Effector memory CD4-positive, alpha-beta T cell (primary cell): ENCODE measurements at regions not wholly inside any gene's neighbourhood (a gene's known extent, or its start where the extent isn't known, plus 50 kb on each side); places are given as distances from the start of the nearest gene placed in this dataset.

ENCODE experiments used
- DNase-seq, 3 donors: peaks; one replicate each; pipeline ENCODE4 v3.0.0-alpha.2; 2020
- H3K27ac ChIP-seq: 2 replicates; pipeline ENCODE4 v1.7.0; 2013; ENCODE audit warnings: mild to moderate bottlenecking, low read length, moderate library complexity; ENCODE audit not compliant: insufficient read depth, poor library complexity, severe bottlenecking
- H3K27me3 ChIP-seq: replicated peaks from 2 replicates; pipeline ENCODE4 v1.7.0; 2013; ENCODE audit warnings: mild to moderate bottlenecking, low read length; ENCODE audit not compliant: insufficient read depth, control insufficient read depth, poor library complexity, severe bottlenecking
- H3K36me3 ChIP-seq: 2 replicates; pipeline ENCODE4 v1.7.0; 2013; ENCODE audit warnings: mild to moderate bottlenecking, low read length, moderate library complexity; ENCODE audit not compliant: control insufficient read depth, insufficient read depth
- H3K4me1 ChIP-seq: 2 replicates; pipeline ENCODE4 v1.7.0; 2013; ENCODE audit warnings: low read length, mild to moderate bottlenecking; ENCODE audit not compliant: control insufficient read depth, insufficient read depth, poor library complexity, severe bottlenecking
- H3K4me3 ChIP-seq: 2 replicates; pipeline ENCODE4 v1.7.0; 2013; ENCODE audit warnings: low read length, low read depth, mild to moderate bottlenecking; ENCODE audit not compliant: insufficient read depth, poor library complexity, severe bottlenecking
- H3K9me3 ChIP-seq: 2 replicates; pipeline ENCODE4 v1.7.0; 2013; ENCODE audit warnings: mild to moderate bottlenecking, low read length, moderate library complexity; ENCODE audit not compliant: control insufficient read depth

GRCh38 chr6:91715171-91715805 is 1128.4 kb upstream of the MAP3K7 start:
- DNase-seq: no peak
- H3K4me3 ChIP-seq: no peak overlapping the region
- H3K36me3 ChIP-seq: no peaks in the 10 kb centered on the region
- no peaks in the 10 kb centered on the region for H3K27me3 ChIP-seq
- H3K9me3 ChIP-seq: no peaks in the 10 kb centered on the region
- no peaks in the 10 kb centered on the region for H3K4me1 ChIP-seq
- no peak overlapping the region for H3K27ac ChIP-seq

GRCh38 chr6:91713911-91714310 is 1127.0 kb upstream of the MAP3K7 start:
- no peak overlapping the region for H3K4me3 ChIP-seq
- H3K27ac ChIP-seq: no peak overlapping the region
- H3K36me3 ChIP-seq: no peaks in the 10 kb centered on the region
- no peak for DNase-seq
- H3K27me3 ChIP-seq: no peaks in the 10 kb centered on the region
- no peaks in the 10 kb centered on the region for H3K4me1 ChIP-seq
- H3K9me3 ChIP-seq: no peaks in the 10 kb centered on the region

GRCh38 chr6:91711518-91711917 is 1124.6 kb upstream of the MAP3K7 start:
- Histone ChIP-seq H3K36me3 (no peaks in the 10 kb centered on the region), H3K4me1 (no peaks in the 10 kb centered on the region), H3K27ac (no peak overlapping the region), H3K27me3 (no peaks in the 10 kb centered on the region), H3K9me3 (no peaks in the 10 kb centered on the region), H3K4me3 (no peak overlapping the region)
- no peak for DNase-seq

- no peak for DNase-seq
- no peaks in the 10 kb centered on the region for H3K9me3 ChIP-seq
- H3K36me3 ChIP-seq: no peaks in the 10 kb centered on the region
- H3K4me1 ChIP-seq: no peaks in the 10 kb centered on the region
- no peak overlapping the region for H3K27ac ChIP-seq
- H3K27me3 ChIP-seq: no peaks in the 10 kb centered on the region
- no peak overlapping the region for H3K4me3 ChIP-seq
Measured at GRCh38 chr6:91710342-91710741, 1123.5 kb upstream of the MAP3K7 start.

- no peaks in the 10 kb centered on the region for H3K27me3 ChIP-seq
- H3K4me3 ChIP-seq: no peak overlapping the region
- no peak overlapping the region for H3K27ac ChIP-seq
- no peaks in the 10 kb centered on the region for H3K4me1 ChIP-seq
- H3K36me3 ChIP-seq: no peaks in the 10 kb centered on the region
- H3K9me3 ChIP-seq: no peaks in the 10 kb centered on the region
- DNase-seq: no peak
Measured at GRCh38 chr6:91708534-91708933, 1121.7 kb upstream of the MAP3K7 start.

GRCh38 chr6:91705646-91706045 is 1118.8 kb upstream of the MAP3K7 start:
- Histone ChIP-seq H3K27me3 (no peaks in the 10 kb centered on the region), H3K4me1 (no peaks in the 10 kb centered on the region), H3K36me3 (no peaks in the 10 kb centered on the region), H3K4me3 (no peak overlapping the region), H3K9me3 (no peaks in the 10 kb centered on the region), H3K27ac (no peak overlapping the region)
- DNase-seq: no peak

- Histone ChIP-seq H3K27me3 (no peaks in the 10 kb centered on the region), H3K9me3 (no peaks in the 10 kb centered on the region), H3K4me1 (no peaks in the 10 kb centered on the region), H3K36me3 (no peaks in the 10 kb centered on the region), H3K27ac (no peak overlapping the region), H3K4me3 (no peak overlapping the region)
- no peak for DNase-seq
Measured at GRCh38 chr6:91704531-91704930, 1117.7 kb upstream of the MAP3K7 start.

- DNase-seq: no peak
- H3K36me3 ChIP-seq: no peaks in the 10 kb centered on the region
Measured at GRCh38 chr6:91697010-91697695, 1110.3 kb upstream of the MAP3K7 start.

GRCh38 chr6:91695221-91695620 is 1108.3 kb upstream of the MAP3K7 start:
- Histone ChIP-seq H3K36me3 (no peaks in the 10 kb centered on the region), H3K27me3 (no peaks in the 10 kb centered on the region), H3K4me3 (no peak overlapping the region), H3K4me1 (no peaks in the 10 kb centered on the region), H3K27ac (no peak overlapping the region), H3K9me3 (no peaks in the 10 kb centered on the region)
- no peak for DNase-seq

More at GRCh38 chr6:91697010-91697695, 1110.3 kb upstream of the MAP3K7 start:
- Histone ChIP-seq H3K4me3 (no peak overlapping the region), H3K4me1 (no peaks in the 10 kb centered on the region), H3K27me3 (no peaks in the 10 kb centered on the region), H3K9me3 (no peaks in the 10 kb centered on the region), H3K27ac (no peak overlapping the region)

GRCh38 chr6:91694016-91694654 is 1107.3 kb upstream of the MAP3K7 start:
- no peak overlapping the region for H3K27ac ChIP-seq
- DNase-seq: no peak
- H3K36me3 ChIP-seq: no peaks in the 10 kb centered on the region
- no peaks in the 10 kb centered on the region for H3K27me3 ChIP-seq
- H3K4me1 ChIP-seq: no peaks in the 10 kb centered on the region
- H3K4me3 ChIP-seq: no peak overlapping the region
- no peaks in the 10 kb centered on the region for H3K9me3 ChIP-seq
